ENCODE measurements at regions not wholly inside any gene's neighbourhood (a gene's known extent, or its start where the extent isn't known, plus 50 kb on each side); places are given as distances from the start of the nearest gene placed in this dataset.
"Not testable (repeated sequence)": the region's sequence is repeated elsewhere in the genome, so short reads cannot be mapped to it uniquely, and the experiment has no call there.

DNA sequence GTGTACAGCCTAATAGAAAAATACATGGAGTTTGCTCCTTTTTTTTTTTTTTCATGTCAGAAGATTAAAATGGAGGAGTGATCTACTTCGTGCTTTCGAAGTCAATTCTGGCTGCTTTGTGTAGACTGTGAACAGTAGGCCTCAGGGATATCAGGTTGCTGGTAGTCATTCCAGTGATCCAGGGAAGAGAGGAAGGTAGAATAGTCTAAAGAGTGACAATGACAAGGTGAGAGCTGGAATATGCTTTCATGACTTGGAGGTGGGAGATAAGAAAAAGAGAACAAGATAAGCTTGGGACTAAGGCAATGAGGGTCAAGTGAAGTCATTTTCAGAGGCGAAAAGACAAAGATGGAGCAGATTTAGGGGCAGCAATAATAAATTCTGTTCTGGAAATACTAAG, 111.3 kb upstream of the MIR17HG start:
- DNase-seq = no peak

DNA sequence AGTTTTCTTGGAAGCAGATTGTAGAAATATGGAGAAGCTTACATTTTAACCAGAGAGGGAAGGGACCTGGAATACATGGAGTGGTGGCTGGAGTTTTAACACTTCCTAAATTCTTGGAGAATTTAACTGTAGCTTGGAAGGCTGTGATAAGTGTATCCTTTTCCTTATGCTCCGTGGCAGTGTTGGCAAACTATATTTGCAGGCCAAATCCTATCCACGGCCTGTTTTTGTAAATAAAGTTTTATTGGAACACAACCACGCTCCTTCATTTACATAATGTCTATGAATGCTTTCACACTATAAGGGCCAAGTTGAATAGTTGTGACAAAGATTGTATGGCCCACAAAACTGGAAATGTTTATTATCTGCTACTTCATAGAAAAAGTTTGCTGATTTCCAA, 110.6 kb upstream of the MIR17HG start:
- DNase-seq = no peak

DNA sequence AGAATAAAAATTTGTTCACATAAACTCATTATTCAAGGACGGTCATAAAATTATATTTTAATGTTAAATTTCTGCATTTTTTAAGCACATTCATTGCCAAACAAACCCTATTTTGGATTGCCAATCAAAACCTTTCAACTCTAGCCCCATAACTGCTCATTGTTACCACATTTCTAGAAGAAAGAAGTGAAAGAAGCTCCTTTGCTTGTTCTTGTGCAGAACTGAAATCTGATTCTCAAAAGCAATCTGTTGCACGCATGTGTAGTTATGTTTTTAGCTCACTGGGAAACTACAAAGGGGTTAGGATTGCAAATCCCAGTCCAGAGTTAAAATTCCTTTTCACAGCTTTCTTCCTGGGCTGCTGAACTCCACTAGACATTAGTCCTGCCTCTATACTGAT, 109.5 kb upstream of the MIR17HG start:
- DNase-seq = no peak

DNA sequence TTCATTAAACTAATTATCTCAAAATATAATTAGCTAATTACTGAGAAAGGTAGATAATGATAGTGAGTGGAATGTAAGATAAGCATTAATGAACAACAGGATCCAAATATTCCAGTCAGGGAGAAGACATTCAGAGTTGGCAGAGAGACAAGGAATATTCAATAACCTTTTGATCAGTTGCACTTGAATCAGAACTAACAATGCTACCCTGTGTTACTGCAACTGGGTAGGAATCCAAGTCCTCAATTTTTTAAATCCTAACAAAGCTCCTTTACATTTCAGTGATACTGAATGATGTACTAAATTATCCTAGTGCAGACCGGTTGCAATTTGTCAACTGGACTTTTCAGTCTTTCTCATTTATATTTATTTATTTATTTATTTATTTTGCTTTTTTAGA, 107.1 kb upstream of the MIR17HG start:
- no peak for DNase-seq

DNA sequence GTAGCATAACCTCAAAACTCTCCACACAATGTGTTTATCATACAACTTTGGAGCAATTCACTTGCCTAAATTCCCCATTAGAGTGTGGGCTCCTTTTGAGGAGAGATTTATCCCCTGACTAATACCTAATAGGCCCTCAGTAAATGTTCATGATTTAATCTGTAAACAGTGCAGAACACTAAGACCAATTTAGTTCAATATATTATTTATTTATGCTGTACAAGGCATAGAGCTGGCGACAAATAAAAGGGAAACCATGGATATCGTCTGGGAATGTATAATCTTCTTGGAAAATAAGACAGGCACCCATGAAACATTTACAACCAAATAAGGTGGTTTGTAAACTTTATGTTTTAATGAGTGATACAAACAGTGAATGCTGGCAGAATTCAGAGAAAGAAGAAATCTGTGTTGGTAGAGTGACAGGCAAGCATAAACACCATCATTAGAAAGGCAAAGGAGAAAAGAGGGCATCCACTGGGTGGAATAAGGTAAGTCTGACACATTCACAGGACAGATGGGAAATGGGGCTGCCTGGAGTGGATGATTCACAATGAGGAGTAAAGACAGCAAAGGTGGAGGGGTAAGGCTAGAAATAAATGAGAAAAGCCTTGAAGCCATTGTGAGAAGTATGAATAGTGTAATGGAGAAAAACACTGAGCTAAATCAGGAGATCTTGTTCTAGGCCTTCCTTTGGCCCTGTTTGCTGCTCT, 106.1 kb upstream of the MIR17HG start:
- no peak for DNase-seq

DNA sequence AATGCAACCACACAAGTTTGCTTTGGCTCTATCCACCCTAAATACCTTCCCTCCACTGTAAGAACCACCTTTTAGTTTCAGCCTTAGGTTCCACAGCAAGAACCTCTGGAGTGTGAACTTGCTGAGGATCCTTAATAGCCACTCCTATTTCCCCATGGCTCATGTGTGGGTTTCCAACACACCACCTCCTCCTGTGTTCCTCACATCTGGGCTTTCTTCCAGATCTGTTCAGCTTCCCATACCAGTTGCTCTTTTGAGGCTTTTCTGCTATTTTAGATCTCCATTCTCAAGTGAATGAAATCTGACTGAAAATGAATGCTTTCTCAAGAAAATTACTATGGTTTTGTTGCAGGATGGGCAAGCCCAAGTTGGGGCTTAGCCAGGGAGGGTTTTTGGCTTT, 104.8 kb upstream of the MIR17HG start:
- DNase-seq = no peak

DNA sequence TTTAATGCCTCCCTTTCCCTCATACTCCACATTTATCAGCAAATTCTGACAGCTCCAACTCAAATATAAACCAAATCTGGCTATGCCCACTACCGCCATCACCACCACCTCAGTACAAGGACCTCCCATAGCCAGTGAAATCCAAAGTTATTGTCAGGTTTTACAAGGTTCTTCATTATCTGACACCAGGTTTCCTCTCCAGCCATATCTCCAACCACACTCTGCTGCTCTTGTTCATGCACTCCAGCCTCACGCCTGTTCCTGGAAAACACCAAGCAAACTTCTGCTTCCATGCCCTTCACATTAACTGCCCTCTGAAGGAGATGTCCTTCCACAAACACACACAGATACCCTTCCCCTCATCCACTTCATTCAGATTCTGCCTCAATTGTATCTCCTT, 102.2 kb upstream of the MIR17HG start:
- no peak for DNase-seq

DNA sequence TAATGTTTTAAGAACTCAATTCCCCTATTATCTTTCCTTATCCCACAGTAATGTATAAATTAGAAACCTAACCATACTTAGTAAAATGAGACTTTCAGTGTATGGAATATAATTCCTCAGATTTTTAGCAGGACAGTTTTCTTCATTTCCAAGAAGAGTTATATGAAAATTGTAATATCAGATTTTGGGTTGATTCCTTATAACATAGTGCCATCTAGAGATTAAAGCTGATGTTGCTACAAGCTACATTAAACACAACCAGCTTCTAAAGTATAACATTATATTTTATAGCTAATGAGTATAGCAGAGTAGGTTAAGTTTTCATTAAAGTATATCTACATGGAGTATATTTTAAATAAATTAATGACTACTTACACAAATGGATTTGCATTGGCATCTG, 99.7 kb upstream of the MIR17HG start:
- no peak for DNase-seq

DNA sequence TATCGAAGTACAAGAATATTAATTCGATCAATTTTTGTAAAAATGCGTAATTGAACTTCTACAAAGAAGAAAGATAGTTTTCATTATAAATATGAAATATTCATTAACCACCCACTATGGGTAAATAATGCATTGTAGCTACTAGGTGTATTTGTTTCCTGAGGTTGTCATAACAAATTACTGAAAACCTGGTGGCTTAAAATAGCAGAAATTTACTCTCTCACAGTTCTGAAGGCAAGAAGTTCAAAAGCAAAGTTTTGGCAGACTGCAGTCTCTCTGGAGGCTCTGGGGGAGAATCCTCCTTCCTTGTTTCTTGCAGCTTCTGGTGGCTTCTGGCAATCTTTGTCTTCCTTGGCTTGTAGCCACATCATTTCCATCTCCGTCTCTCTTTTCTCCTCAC, 99.2 kb upstream of the MIR17HG start:
- no peak for DNase-seq

DNA sequence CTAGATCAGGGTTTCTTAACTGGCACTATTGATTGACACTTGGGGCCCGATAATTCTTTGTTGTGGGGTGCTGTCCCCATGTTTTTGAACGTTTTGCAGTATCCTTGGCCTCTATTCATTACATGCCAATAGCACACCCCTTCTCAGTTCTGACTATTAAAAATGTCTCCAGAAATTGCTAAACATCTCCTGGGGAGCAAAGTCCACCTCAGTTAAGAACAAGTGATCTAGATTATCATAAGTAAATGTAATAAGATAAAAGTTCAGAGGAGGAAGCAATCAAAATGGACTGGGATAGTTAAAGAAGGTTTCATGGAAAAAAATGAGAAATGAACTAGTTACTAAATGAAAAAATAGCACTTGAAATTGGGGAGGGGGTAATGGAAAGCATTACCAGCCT, 98.1 kb upstream of the MIR17HG start:
- DNase-seq = no peak

DNA sequence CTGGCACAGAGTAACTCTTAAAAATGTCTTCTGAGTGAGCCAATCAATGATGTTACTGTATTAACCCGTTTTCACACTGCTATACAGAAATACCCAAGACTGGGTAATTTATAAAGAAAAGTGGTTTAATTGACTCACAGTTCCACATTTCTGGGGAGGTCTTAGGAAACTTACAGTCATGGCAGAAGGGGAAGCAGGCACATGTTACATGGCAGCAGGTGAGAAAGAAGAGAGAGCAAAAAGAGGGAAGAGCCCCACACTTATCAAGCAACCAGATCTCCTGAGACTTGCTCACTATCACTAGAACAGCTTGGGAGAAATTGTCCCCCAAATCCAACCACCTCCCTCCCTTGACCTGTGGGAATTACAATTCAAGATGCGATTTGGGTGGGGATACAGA, 97.6 kb upstream of the MIR17HG start:
- DNase-seq = no peak

DNA sequence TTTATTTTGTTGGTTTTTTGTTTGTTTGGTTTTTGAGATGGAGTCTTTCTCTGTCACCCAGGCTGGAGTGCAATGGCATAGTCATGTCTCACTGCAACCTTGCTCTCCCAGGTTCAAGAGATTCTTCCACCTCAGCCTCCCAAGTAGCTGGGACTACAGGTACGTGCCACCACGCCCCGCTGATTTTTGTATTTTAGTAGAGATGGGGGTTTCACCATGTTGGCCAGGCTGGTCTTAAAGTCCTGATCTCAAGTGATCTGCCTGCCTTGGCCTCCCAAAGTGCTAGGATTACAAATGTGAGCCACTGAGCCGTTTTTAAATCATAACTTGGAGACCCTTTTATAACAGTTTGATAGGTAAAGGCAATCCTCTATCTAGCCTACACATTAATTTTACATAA, 95.9 kb upstream of the MIR17HG start:
- DNase-seq = not testable (repeated sequence)

DNA sequence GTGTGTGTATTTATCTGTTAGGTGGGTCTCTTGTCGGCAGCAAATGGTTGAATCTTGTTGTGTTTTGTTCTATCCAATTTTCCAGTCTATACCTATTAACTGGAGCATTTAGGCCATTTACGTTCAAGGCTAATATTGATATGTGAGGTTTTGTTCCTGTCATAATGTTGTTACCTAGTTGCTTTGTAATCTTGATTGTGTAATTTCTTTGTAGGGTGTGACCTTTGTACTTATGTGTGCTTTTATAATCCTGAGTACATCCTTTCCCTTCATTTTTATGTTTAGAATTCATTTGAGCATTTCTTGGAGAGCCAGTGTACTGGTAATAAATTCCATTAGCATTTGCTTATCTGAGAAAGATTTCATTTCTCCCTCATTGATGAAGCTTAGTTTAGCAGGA, 83.0 kb upstream of the MIR17HG start:
- DNase-seq = no peak

DNA sequence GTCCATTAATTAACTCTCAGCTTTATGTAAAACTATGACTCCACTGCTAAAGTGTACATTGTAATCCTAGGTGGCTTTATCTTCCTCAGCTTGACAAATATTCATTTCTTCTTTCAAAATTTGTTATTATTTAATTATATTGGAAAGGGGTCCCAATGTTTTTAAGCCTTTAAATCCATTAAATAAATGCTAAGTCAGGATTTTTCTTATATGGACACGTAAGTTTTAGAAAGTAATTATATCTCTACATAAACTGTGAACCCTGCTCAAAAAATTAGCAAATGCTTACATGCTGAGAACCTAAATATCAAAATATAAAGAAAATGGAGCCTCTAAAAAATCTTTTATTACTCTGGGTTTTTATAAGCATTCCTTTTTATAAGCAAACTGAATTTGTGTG, 78.2 kb upstream of the MIR17HG start:
- DNase-seq = no peak

DNA sequence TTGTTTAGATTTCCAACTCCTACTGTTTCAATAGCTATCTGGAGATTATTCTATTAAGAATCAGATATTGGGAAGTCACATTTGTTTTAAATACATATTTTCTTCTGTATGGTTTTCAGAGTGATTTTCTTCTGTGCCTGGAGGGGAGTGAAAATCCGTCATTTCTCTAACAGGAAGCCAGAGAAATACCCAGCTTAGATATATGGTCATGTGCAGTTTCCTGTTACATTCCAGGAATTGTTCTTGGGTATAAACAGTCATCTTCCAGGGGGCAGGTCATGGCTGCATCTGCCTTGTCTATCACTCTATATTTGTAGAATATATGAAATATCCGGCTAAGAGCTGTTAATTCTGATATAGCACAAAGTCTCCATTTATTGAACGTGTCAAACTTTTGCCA, 77.5 kb upstream of the MIR17HG start:
- no peak for DNase-seq

DNA sequence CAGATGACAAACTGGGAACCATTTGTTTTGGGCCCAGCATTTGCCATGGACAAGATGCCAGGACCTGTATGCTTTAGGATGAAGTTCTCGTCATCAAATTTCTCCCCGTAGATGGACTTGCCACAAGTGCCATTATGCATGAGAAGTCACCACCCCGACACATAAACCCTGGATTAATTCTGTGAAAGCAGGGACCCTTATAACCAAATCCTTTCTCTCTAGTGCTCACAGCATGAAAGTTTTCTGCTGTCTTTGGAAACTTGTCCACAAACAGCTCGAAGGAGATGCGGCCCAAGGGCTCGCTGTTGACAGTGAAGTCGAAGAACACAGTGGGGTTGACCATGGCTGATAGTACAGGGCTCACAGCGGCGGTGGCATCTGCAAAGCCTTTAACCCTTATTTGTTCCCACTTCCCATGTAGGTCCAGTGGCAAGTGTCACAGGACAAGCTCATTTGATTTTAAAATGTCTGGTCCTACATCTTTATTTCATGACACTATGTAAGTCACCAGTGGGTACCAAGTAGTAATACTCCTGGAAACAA, 75.2 kb upstream of the MIR17HG start:
- DNase-seq = no peak

DNA sequence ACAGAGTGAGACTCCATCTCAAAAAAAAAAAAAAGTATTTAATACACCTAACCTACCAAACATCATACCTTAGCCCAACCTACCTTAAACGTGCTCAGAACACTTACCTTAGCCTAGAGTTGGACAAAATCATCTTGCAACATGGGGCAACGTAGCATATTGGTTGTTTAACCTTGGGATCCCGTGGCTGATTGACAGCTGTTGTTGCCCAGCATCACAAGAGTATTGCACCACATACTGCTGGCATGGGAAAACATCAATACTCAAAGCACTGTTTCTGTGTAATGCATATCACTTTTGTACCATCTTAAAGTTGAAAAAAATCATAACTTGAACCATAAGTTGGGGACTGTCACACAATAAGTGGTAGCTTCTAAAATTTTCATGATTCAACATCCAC, 73.8 kb upstream of the MIR17HG start:
- DNase-seq = no peak

DNA sequence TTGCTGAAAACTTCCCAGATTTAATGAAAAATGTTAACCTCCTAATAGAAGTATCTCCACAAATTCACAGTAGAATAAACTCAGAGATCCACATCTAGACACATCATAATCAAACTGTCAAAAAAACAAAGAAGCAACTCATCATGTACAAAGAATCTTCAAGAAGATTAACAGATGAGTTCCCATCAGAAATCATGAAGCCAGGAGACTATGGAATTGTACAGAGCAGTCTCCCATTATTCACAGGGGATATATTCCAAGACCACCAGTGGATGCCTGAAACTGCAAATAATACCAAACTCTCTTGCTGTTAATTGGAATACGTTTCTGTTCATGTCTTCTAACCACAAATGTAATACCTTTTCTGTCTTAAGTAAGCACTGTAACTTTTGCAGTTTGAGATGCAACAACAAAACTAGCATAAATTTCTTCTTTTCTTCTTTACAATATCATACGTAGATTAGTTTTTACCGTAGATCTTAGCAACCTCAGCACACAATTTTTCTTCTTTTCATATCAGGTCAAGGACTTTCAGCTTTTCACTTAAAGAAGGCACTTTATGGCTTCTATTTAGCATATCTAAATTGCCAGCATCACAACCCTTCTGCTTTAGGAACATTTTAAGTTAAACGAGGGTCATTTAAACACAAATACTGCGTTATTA, 70.3 kb upstream of the MIR17HG start:
- DNase-seq = no peak

DNA sequence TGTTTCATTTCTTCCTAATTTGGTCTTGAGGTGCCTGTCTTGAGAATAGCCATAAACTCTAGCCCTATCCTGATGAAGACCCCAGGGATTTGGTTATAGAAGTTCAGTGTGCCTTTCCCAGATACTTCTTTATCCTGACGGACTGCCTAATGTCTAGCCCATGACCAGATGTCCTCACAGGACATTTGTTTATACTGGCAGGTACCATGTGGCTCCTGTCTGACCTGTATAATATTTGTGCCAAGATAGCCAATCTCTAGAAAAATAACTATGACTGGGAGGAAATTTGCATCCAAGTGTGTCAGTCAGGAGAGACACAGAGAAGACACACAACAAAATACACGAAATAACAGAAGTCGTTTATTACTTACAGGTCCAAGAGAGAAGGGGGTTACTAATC, 69.2 kb upstream of the MIR17HG start:
- no peak for DNase-seq

DNA sequence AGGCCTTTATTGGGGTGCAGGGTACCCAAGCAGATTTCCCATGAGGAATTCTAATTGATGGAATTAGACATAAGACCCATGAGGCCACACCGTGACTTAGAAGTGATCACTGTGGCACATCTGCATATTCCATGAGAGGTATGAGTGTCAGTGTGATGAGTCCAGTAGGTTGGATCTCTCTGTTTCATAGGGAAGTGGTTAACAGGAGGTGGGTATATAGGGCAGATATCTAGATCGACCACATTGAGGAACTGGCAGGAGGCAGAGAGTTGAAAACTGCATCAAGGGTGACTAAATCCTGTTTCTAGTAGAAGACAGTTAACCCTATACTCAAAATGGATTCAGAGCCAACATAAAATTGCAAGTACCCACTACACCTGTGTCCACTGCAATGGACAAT, 68.6 kb upstream of the MIR17HG start:
- no peak for DNase-seq

DNA sequence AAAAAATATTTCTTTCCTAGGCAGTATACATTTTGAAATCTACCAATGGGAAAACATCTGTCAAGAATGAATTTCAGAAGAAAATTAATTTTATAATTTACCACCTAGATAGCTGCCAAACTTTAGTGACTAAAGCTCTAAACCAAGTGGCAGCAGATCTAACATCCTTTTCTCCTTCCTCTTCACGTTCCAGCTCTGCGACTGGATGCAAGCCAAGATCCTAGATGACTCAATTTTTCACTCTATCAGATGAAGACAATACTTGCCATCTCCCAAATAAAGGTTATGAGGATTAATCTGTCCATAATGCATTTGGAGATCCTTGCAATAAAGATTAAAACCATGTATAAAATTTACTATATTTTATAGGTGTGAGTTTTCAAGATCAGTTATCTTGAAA, 66.7 kb upstream of the MIR17HG start:
- no peak for DNase-seq

DNA sequence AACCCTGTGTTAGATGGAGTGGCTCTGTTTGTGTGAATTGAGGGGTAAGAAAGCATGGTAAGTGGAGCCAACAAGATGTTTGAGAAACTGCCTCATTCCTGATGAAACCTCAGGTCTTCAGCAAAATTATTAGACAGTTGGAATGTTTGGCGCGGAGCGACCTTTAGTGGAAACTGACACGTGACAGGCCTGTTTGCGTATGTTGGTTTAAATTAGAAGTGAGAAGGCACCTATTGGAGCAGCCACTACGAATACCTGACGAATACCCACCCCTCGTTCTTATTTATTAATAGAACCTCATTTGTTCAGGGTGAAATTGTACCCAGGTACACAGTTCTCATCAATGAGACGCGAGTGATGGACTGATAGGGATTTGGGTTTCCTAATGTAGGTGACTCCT, 63.2 kb upstream of the MIR17HG start:
- no peak for DNase-seq

DNA sequence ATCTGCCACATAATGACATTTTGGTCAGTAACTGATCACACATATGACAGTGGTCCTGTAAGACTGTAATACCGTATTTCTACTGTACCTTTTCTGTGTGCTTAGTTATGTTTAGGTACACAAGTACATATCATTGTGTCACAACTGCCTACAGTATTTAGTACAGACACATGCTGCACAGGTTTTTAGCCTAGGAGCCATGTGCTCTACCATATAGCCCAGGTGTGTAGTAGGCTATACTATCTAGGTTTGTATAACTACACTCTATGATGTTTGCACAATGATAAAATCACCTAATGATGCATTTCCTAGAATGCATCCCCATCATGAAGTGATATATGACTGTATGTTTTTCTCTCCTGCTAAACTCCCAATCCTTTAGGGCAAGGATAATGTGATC, 61.2 kb upstream of the MIR17HG start:
- DNase-seq = no peak

DNA sequence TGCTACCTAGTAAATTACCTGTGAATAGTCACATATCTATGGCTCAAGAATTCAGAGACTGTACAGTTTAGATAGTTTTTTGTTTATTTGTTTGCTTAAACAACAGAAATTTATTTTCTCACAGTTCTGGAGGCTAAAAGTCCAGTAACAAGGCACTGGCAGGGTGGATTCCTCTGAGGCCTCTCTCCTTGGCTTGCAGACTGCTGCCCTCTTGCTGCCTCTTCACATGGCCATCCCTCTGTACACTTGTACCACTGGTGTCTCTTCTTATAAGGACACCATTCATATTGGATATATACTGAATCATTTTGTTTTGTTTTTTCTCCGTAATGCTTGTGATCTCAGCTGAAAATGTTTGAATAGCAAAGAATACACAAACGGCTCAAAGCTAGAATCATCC, 56.4 kb upstream of the MIR17HG start:
- DNase-seq = no peak
